ENCODE measurements at regions not wholly inside any gene's neighbourhood (a gene's known extent, or its start where the extent isn't known, plus 50 kb on each side); places are given as distances from the start of the nearest gene placed in this dataset.

DNA sequence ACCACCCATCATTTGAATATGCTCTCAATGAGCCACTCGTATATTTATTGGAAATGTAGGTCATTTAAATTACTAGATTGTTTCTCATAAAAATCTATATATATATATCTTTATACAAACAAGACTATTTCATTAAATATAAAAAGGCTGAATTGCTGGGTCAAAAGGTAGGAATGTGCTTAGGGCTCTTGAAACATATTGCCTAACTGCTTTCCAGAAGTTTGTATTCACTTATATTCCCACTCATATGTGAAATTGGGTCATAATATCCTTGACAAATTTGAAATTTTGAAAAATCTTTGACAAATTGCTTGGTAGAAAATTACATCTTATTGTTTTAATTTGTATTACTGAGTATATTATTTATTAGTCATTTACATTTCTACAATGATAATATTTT lies 999.8 kb upstream of the CDH2 start:
- DNase-seq, result no peak

DNA sequence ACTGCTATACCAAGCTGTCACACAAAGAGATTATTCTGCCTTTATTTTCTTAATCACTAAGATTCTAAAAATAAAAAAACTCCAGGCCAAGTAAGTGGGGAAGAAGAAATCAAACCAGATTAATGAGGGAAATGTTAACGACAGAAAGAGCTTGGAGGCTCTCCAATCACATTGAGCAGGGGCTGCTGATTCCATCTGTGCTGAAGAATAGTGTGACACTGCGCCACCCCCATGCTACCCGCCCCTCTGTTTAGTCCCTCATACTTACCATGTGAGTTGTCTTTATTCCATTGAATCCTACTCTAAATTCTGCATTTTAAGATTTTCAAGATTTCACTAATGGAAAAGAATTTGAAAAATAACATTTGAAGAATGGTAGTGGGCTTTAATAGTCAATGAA lies 998.0 kb upstream of the CDH2 start:
- DNase-seq, result no peak

DNA sequence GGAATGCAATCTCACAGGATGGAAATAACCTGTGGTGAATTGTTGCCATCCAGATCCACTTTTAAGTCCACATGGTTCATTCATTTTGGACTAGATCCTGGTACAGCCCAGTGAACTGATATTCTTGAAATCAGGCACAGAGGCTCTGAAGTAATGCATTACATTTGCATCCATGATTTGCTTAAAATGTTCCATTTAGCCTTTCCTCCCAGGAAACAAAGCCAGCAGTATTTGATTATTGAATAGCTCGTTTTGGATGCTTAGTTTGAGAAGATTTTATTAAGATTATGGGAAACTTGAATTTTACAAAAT lies 995.8 kb upstream of the CDH2 start:
- DNase-seq, result no peak

DNA sequence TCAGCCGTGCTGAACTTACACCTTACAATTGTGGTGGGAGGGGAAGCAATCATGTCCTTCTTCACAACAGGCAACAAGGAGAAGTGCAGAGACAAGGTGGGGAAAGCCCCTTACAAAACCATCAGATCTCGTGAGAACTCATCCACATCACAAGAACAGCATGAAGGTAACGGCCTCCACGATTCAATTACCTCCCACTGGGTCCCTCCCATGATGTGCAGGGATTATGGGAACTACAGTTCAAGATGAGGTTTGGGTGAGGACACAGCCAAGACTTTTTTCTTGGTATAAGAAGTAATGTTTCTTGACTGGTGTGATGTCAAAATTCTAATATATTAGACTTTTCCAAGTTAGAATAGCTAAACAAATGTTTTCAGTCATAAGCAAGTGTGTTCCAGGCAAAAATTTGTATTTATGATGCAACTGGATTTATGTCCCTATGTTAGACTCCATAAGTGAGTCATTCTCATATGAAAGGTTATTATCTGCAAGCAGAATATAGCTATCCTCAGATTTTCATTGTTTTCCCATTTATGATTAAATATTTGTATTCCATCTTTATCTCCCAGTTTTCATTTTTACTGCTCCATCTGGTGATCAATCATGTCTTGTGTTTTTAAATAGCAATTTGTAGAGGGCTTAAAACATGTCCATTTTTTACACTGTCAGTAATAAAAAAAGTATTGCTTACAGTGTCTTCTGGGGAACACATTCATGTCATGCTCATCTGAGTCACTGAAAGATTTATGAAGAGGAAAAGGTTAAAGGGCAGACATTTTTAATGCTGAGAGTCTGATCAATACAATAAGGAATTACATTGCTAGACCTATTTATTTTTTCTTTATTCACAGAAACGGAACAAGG lies 995.2 kb upstream of the CDH2 start:
- no peak for DNase-seq

DNA sequence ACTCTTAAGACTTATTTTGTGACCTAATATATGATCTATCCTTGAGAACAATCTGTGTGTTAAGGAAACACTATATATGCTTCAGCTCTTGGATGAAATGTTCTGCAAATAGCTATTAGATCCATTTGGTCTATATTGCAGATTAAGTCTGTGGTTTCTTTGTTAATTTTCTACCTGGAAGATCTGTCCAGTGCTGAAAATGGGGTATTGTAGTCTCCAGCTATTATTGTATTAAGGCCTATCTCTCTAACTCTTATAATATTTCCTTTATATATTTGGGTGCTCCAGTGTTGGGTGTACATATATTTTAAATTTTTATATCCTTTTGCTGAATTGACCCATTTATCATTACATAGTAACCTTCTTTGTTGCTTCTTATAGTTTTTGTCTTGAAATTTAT lies 992.7 kb upstream of the CDH2 start:
- no peak for DNase-seq

DNA sequence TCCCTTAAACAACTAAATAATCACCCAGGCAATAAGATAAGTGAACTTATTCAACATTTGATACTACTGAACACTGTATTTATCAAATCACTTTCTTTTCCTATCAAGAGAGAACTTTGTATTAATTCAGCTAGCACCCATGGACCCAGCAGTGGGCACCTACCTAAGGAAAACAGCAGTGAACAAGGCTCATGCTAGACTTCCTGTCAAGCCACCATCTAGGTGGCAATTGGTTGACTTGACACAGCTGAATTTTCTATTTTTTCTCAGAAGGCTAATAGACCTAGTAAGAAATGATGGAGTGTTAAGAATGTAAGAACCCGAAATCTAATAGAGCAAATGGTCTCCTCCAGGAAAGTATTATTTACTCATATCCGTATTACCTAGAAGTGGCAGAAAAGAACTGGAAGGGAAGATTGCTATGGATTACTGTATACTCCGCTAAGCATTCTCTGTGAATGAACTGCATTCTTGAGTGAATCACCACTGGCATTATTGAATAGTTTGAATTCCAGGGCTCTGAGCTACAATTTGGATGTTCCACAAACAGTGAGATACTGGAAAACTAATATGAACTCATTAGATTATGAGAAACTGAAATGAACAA lies 988.2 kb upstream of the CDH2 start:
- DNase-seq, result no peak

DNA sequence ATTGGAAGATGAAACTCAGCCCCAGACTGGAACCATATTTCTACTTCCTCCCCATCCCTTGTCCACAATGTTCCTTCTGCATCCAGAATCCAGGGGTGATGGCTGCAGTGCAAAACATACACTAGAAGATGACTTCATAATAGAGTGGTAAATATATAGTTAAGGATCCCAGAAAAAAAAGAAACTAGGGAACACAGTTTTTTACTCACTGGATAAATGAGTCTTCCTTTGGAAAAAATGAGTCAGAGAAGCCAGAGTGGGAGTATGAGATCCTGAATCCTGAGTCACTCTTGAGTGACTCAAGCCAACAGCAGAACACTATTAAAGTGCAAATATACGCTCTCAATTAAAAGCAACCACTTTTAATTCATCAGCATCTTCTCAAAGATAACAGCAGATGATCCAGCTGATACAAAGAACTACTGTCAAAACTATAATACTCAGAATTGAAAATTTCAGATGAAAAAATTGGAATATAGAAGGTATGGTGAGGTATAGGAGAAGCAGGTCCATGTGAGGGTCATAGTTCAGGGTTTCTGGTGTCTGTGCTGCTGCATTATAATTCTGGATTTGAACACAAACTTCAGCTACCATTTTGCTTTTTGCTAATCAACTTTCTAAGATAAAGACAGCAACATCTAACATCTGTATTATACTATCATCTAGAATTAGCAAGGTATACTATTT lies 987.2 kb upstream of the CDH2 start:
- DNase-seq, result no peak

DNA sequence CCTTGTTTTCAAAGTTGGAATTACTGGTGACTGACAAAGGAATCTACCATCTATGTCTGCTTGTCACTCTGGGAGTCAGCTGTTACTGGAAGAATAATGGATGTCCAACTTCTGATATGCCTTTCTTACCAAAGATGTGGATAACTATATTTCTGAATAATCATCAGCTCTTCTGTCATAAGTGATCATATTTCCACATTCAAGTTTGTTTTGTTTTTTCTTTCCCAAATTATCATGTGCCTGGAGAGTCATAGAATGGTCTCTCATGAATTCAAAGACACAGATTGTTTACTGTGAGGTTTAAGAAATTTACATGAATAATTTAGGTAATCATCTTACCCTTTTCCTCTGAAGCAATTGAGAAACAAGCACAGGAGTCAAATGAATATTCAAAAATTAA lies 986.7 kb upstream of the CDH2 start:
- DNase-seq, result no peak

DNA sequence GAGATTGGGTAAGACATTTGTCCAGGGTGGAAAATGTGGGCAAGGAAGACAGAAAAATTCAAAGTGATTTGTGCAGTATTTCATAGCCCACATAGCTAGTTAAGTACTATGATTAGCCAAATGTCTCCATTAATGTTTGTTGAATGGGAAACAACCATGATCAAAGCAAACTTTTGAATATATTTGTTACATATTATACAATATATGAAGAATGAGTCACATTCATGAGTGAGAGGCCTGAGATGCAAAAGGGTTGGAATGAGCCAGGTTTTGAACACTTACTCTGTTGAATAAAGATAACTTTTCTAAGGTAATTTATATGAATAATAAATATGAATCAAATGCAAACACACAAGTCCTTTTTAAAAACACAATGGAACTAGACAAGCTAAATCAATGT lies 984.5 kb upstream of the CDH2 start:
- DNase-seq, result no peak

DNA sequence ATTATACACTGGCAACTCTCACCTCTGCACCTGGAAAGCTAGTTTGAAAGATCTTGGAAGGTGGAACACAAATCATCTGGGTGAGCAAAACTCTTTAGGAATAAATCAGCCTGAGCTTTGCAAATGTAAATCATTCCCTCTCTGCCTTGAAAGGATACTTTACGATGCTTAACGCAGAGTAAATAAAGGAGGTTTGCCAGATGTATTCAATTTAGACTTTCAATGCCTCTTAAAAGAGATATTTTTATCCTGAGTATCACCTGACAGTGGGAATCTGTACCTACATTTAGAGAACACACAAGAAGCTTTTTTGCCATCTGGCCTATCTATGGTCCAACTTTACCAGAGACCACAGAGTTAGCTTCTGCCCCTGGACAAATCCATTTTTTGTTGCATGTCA lies 983.2 kb upstream of the CDH2 start:
- no peak for DNase-seq

DNA sequence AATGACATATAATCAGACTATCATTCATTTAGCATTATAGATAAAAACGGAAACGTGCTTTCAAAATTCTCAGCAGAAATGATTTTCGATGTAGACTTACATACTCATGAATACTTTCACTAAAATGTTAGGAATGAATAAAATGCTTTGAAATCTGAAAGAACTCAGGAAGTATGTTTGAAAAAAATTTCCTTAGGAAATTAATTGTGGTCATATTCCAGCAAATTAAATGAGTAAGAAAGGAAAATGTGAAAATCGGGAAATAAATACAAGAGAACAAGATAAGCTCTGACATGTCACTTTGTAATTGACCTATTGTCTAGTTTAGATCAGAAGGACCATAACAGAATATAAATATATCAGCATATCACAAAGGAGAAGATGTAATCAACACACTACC lies 981.0 kb upstream of the CDH2 start:
- no peak for DNase-seq

DNA sequence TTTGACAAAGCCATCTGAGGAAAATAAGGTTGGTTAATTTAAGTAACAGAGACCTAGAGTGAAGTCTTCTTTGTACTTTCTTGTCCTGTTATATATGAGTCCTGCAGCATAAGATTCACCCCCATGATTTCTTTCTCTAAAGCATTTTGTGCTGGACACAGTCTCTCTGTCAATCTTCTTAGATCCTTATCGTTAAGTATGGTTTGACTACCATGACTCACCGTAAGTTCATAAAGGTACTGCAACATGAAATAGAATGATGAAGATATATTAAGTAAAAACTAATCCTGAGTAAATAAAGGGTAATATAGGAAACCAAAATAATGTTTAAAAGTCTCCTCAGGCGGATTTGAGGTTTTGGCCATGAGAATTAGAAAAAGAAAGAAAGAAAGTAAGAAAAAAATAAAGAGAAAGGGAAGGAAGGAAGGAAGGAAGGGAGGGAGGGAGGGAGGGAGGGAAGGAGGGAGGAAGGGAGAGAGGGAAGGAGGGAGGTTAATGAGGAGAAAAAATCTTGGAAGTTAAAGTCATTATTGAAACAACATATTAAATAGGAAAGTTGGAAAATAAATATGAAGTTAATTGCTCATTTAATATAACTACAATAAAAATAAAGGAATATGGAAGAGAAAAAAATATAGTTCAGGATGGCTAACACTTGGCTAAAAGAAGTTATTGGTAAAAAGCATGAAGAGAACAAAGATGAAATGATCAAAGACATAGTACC lies 980.3 kb upstream of the CDH2 start:
- DNase-seq, result no peak

DNA sequence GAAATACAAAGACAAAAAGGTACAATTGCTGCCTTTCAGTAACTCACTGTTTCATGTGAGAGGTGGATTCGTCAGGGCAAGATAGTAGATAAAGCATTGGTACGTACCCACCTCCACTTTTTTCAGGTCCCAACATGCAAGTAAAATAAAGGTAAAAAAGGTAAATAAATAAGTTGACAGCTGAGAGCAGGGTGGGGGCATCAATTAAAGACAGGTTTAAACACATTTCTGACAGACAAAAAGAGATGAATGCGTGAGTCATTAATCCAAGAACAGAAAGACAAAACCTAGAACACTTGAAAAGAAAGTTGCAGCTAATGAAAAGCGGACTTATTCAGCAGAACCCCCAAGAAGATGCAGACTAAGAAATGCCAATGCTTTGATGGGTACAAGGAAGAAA lies 979.6 kb upstream of the CDH2 start:
- no peak for DNase-seq

DNA sequence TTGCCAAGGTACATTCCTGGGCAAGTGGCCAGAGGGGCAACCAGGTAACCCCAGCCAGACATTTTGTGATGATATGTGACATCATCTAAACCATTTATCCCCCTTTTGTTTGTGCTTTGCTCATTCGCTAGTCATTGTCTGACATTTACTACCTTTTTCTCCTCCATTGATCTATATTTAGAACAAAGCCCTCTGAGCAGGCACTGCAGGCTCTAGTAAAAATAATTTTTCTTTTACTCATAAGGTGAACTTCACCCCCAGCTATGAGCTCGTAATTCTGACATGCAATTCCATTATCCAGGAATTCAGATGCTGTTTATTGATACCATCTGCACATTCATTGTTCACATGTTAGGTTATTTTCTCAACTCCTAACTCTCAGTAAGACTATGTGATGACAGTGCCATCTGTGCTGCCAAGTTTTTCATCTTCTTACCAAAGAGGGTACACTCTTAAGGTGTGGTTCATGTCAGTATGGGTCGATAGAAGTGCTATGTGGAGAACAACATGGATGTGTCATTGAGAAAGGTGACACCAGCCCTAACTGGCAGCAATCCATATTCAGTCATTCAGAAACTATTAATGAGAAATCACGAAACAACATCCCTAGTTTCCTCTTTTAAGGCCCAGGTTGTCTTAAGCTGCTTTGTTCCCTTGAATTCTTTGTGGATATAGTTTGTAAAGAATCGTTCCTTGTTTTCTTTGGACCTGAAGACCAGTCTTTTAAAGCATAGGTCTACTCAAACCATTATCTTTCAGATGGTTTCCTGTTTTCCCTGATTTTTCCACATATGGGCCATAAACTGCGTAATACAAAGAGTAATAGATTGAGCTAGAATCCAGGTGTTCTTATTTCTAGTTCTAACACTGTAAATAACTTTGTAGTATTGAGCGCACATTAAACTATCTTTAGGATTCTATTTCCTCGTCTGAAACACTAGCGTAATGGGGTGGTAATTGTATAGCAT lies 978.1 kb upstream of the CDH2 start:
- no peak for DNase-seq

DNA sequence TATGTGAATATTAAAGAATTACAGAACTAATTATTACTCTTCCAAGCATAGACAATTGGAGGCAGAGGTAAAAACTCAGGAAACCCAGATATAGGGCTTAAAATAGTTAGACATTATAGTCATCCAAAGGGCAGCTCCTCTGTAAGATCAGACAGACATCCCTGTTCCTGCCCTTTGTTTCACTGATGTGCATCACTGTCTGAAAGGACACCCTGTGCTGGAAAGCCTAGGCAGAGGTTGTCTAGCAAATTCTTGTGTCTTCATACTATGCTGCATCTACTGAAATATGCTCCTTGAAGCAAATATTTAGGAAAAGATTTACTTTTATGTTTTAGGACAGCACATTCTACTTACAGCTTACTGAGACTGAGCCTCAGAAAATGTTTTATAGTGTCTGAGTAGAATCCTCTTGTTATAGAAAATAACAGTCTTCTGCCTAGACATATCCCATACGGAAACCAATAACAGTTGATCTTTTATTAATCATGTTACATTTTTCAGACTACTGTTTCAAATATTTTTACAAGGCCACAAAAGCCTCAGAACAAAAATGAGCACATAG lies 977.3 kb upstream of the CDH2 start:
- no peak for DNase-seq

DNA sequence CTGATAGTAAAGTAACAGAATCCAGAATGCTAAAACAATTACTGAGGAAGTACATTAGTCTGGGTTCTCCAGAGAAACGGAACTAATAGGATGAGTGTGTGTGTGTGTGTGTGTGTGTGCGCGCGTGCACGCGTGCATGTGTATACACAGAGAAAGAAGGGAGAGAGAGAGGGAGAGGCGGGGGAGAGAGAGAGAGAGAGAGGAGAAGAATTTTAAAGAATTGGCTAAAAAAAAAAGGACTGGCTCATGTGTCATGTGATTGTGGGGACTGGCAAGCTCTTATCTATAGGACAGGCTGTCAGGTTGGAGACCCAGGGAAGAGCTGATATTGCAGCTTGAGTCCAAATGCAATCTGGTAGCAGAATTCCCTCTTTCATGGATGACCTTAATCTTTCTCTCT lies 976.2 kb upstream of the CDH2 start:
- no peak for DNase-seq

DNA sequence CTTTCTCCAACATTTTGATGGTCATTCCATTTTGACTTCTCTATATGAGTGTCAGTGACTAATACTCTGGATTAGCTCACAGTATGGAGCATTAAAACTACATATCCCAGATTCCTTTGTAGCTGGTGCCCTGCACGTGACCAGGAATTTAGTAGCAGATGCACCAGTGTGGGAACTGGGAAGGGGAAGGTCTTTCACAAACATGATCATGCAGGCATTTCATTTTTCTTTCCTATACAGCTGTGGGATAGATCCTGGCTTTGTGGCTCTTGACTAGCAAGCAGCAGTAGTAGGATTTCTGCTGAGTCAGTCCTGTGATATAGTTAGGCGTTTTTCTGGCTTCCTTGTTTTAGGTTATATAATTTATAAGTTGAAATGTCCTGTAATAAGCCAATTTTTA lies 971.0 kb upstream of the CDH2 start:
- DNase-seq, result no peak

DNA sequence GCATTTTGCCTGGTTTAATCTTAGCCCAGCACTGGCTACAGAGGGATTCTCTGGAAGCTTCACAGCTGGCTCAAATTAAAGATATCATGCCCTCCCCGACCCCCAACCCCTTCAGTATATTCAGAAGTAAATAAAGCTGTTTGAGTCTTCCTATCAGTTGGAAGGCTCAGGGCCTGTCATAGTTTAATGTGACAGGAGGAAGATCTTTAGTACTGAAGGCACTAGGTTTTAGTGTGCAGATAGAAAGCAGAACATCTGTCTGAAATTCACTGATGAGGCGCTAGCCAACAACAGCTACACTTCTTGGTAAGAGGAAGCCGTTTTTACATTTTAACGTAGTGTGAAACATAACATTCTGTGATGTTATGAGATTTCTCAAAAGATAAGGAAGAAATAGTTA lies 969.1 kb upstream of the CDH2 start:
- DNase-seq, result no peak

DNA sequence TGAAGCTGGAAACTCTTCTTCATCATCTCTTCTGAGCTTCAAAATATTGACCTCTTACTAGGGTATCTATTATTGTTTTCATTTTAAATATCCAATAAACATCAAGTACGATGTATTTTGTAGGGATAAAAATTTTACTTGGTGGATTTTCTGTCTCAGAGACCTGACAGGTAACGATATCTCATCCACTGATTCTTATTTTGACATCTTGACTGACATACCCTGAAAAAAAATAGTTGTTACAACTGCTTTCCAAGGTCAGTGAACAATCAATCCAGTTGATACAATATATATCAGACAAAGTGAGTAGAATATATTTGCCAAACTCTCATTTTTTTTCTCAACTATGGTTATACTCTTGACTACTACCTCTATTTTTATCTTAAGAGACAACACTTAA lies 963.7 kb upstream of the CDH2 start:
- no peak for DNase-seq

DNA sequence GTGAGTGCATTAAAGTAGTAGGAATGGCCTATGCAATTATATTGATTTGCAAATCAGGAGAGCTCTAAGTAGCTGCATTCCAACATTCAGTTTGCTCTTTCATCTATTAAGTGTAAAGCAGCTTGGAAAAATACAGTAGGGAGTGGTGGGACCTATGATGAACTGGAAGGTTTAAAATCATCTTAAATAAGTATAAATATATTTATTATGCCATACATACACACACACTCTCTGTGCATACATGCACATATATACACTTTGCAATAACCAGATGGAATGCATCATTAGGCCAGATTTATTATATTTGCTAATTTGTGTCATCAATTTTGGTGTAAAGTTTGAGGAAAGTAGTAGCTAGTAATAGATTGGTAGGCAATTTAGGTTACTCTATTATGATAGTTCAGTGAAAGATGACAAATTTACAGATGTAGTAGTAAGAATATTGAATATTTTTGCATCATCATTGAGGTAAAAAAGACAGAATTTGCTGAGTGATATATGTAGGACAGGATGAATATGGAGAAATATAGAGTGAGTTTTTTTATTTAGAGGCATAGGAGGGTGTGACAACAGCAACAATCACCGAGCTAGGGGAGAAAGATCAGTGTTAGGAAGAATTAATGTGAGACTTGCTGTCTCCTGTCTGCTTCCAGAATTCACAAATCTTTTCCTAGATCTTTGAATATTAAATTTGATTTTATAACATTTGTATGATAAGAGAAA lies 961.0 kb upstream of the CDH2 start:
- no peak for DNase-seq

DNA sequence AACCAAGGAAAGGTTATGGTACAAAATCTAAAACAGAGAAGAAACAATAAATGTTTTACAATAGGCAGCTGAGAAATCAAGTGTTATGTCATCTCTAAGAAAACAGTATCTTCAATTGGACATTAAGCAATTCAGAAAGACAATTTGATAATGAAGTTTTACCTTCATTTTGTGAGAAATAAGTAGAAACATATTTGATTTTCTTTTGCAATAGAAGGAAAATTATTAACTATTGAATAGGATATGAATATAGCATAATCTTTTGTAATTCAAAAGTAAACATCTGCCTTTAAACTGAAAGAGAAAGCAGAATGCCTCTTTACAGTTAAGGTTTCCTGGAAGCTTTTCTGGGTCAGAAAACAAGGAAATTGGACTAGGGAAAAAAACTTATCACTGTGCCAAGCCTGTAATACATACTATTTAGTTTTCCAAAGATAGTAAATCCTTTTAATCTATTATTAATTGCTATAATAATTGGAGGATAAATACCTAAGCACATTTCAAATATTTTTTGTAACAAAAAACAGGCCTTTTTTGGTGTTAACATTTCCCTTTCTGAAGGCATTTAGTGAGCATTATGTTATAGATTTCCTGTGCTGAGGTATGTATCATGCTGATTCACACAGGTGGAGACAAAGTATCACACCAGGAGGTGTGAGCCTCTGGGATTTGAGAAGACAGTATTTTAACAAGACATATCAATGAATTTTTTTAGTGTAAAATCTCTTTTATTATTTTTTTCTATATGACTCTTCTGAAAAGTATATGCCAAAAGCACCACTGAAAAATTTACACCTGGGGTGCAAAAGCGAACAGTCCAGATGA lies 947.0 kb upstream of the CDH2 start:
- no peak for DNase-seq
